ENCODE measurements at regions not wholly inside any gene's neighbourhood (a gene's known extent, or its start where the extent isn't known, plus 50 kb on each side); places are given as distances from the start of the nearest gene placed in this dataset.

- no peaks in the 10 kb centered on the region for H3K4me1 ChIP-seq (ENCODE audit: insufficient read depth, low read length)
- TF ChIP-seq CTCF (IDR thresholded peaks at IDR 0.05; ENCODE audit: borderline replicate concordance, extremely low read depth, low read length, poor library complexity, severe bottlenecking) = no peak
- no peak for TF ChIP-seq EZH2 (IDR thresholded peaks at IDR 0.05; ENCODE audit: borderline replicate concordance, low read depth, low read length, severe bottlenecking)
- DNase-seq = no peak
Observed at GRCh38 chr3:105030211-105030610, 336.5 kb upstream of the ALCAM start.

GRCh38 chr3:105032541-105032940 lies 334.2 kb upstream of the ALCAM start:
- no peak for ATAC-seq (ENCODE audit: insufficient read depth, low read depth)
- Histone ChIP-seq H3K4me2 (ENCODE audit: insufficient read depth, low read length) (no peak overlapping the region), H3K27me3 (ENCODE audit: insufficient read depth, low read length, poor library complexity) (no peaks in the 10 kb centered on the region), H3K36me3 (ENCODE audit: insufficient read depth, low read length) (no peaks in the 10 kb centered on the region), H4K20me1 (ENCODE audit: insufficient read depth, low read length) (no peaks in the 10 kb centered on the region), H3K9ac (ENCODE audit: low read depth, low read length) (no peak overlapping the region), H3K27ac (ENCODE audit: low read length) (no peak overlapping the region), H3K4me3 (ENCODE audit: low read depth in 1 of 2, low read length in 2 of 2) (no peak overlapping the region), H2AFZ (ENCODE audit: low read depth, low read length) (no peak overlapping the region), H3K4me1 (ENCODE audit: insufficient read depth, low read length) (no peaks in the 10 kb centered on the region), H3K79me2 (ENCODE audit: insufficient read depth, low read length) (no peaks in the 10 kb centered on the region), H3K9me3 (ENCODE audit: insufficient read depth, low read length, severe bottlenecking) (no peaks in the 10 kb centered on the region)
- no peak for DNase-seq
- TF ChIP-seq CTCF (IDR thresholded peaks at IDR 0.05; ENCODE audit: borderline replicate concordance, extremely low read depth, low read length, poor library complexity, severe bottlenecking) = no peak
- TF ChIP-seq EZH2 (IDR thresholded peaks at IDR 0.05; ENCODE audit: borderline replicate concordance, low read depth, low read length, severe bottlenecking) = no peak

More at GRCh38 chr3:105030211-105030610, 336.5 kb upstream of the ALCAM start:
- Histone ChIP-seq H3K27me3 (ENCODE audit: insufficient read depth, low read length, poor library complexity) (no peaks in the 10 kb centered on the region), H4K20me1 (ENCODE audit: insufficient read depth, low read length) (no peaks in the 10 kb centered on the region), H3K36me3 (ENCODE audit: insufficient read depth, low read length) (no peaks in the 10 kb centered on the region), H3K4me2 (ENCODE audit: insufficient read depth, low read length) (no peak overlapping the region), H3K9me3 (ENCODE audit: insufficient read depth, low read length, severe bottlenecking) (no peaks in the 10 kb centered on the region), H3K4me3 (ENCODE audit: low read depth in 1 of 2, low read length in 2 of 2) (no peak overlapping the region), H3K9ac (ENCODE audit: low read depth, low read length) (no peak overlapping the region), H3K27ac (ENCODE audit: low read length) (no peak overlapping the region), H2AFZ (ENCODE audit: low read depth, low read length) (no peak overlapping the region), H3K79me2 (ENCODE audit: insufficient read depth, low read length) (no peaks in the 10 kb centered on the region)
- ATAC-seq (ENCODE audit: insufficient read depth, low read depth) = no peak

- Histone ChIP-seq H3K9me3 (ENCODE audit: insufficient read depth, low read length, severe bottlenecking) (no peaks in the 10 kb centered on the region), H3K27ac (ENCODE audit: low read length) (no peak overlapping the region), H3K4me1 (ENCODE audit: insufficient read depth, low read length) (no peaks in the 10 kb centered on the region), H3K9ac (ENCODE audit: low read depth, low read length) (no peak overlapping the region), H3K27me3 (ENCODE audit: insufficient read depth, low read length, poor library complexity) (no peaks in the 10 kb centered on the region), H2AFZ (ENCODE audit: low read depth, low read length) (no peak overlapping the region), H3K79me2 (ENCODE audit: insufficient read depth, low read length) (no peaks in the 10 kb centered on the region), H4K20me1 (ENCODE audit: insufficient read depth, low read length) (no peaks in the 10 kb centered on the region), H3K36me3 (ENCODE audit: insufficient read depth, low read length) (no peaks in the 10 kb centered on the region), H3K4me3 (ENCODE audit: low read depth in 1 of 2, low read length in 2 of 2) (no peak overlapping the region), H3K4me2 (ENCODE audit: insufficient read depth, low read length) (no peak overlapping the region)
- DNase-seq (no peak), ATAC-seq (ENCODE audit: insufficient read depth, low read depth) (no peak)
- TF ChIP-seq EZH2 (IDR thresholded peaks at IDR 0.05; ENCODE audit: borderline replicate concordance, low read depth, low read length, severe bottlenecking) (no peak), CTCF (IDR thresholded peaks at IDR 0.05; ENCODE audit: borderline replicate concordance, extremely low read depth, low read length, poor library complexity, severe bottlenecking) (no peak)
Observed at GRCh38 chr3:105033081-105033480, 333.6 kb upstream of the ALCAM start.

- Histone ChIP-seq H3K4me2 (ENCODE audit: insufficient read depth, low read length) (no peak overlapping the region), H3K27me3 (ENCODE audit: insufficient read depth, low read length, poor library complexity) (no peaks in the 10 kb centered on the region), H3K79me2 (ENCODE audit: insufficient read depth, low read length) (no peaks in the 10 kb centered on the region), H3K4me3 (ENCODE audit: low read depth in 1 of 2, low read length in 2 of 2) (no peak overlapping the region), H3K27ac (ENCODE audit: low read length) (no peak overlapping the region), H2AFZ (ENCODE audit: low read depth, low read length) (no peak overlapping the region), H3K9me3 (ENCODE audit: insufficient read depth, low read length, severe bottlenecking) (no peaks in the 10 kb centered on the region), H4K20me1 (ENCODE audit: insufficient read depth, low read length) (no peaks in the 10 kb centered on the region), H3K4me1 (ENCODE audit: insufficient read depth, low read length) (no peaks in the 10 kb centered on the region), H3K36me3 (ENCODE audit: insufficient read depth, low read length) (no peaks in the 10 kb centered on the region), H3K9ac (ENCODE audit: low read depth, low read length) (no peak overlapping the region)
- no peak for TF ChIP-seq EZH2 (IDR thresholded peaks at IDR 0.05; ENCODE audit: borderline replicate concordance, low read depth, low read length, severe bottlenecking)
- TF ChIP-seq CTCF (IDR thresholded peaks at IDR 0.05; ENCODE audit: borderline replicate concordance, extremely low read depth, low read length, poor library complexity, severe bottlenecking) = no peak
- ATAC-seq (ENCODE audit: insufficient read depth, low read depth) = no peak
- no peak for DNase-seq
Observed at GRCh38 chr3:105039004-105039403, 327.7 kb upstream of the ALCAM start.
